ENCODE measurements at regions not wholly inside any gene's neighbourhood (a gene's known extent, or its start where the extent isn't known, plus 50 kb on each side); places are given as distances from the start of the nearest gene placed in this dataset.

DNA sequence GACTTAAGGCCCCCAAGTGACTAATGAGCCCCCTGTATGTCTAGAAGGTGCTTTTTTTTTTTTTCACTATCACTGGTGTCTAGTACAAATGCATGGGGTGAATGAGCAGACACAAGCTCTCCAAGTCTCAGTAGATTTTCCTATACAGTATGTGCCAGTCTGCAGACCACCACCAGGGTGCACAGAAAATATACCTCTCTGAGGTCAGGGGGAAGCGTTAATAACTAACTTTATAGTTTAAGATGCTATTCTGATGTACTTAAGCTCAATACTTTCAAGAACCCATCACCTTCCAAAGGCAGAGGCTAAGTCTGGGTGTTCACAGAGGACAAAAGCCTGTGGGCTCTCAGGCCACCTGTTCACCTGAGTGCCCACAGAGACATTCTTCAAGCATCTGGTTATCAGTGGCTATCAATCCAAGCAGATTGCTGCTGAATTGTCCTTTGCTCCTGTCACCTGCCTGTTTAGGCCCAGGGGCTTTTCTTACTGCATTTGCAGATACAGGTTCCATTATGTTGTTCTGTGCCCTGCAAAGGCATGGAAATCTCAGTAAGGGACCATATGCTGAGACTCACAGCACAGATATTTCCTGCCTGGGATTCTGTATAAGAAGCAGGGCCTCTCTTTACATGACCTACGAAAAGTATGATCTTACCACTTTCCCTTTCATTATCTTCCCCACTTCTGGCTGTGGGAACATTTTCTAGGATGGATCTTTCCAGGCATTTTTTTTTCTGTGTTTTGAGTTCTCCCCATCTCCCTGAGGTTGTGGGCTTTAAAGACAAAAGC, 534.6 kb downstream of the TNS1 start:
- H3K9ac ChIP-seq, result no peak overlapping the region
- no peak for TF ChIP-seq Cebpa-rat (IDR thresholded peaks at IDR 0.05)
- H3K27me3 ChIP-seq, result no peaks in the 10 kb centered on the region
- no peak overlapping the region for H3K27ac ChIP-seq
- no peaks in the 10 kb centered on the region for H3K36me3 ChIP-seq
- no peak overlapping the region for H3K4me3 ChIP-seq
- no peaks in the 10 kb centered on the region for H4K20me1 ChIP-seq
- no peak overlapping the region for H3K4me2 ChIP-seq
- H3K4me1 ChIP-seq, result peaks cover 4% of the 10 kb centered on the region; the same call in 1 of the 2 replicates
- no peaks in the 10 kb centered on the region for H3K9me3 ChIP-seq

DNA sequence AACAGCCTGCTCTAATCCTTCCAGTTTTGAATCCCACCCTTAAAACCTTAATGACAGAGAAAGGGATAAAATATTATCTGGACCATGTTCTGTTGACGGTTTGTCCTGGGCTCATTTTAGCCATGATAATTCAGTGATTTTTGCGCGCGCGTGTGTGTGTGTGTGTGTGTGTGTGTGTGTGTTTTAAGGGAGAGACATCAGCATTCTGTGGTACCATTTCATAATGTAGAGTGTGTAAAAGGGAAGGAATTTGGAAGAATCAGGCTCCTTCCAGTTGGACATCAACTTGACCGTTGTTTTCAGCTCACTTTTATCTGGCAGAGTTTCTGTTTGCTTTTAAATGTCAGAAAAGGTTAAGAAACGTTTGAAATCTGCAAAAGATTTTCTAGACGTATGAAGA, 535.5 kb downstream of the TNS1 start:
- no peaks in the 10 kb centered on the region for H3K9me3 ChIP-seq
- H3K27ac ChIP-seq, result no peak overlapping the region
- H3K27me3 ChIP-seq, result no peaks in the 10 kb centered on the region
- H3K4me3 ChIP-seq, result no peak overlapping the region
- H3K4me1 ChIP-seq, result peaks cover 4% of the 10 kb centered on the region; the same call in 1 of the 2 replicates
- TF ChIP-seq Cebpa-rat (IDR thresholded peaks at IDR 0.05), result no peak
- H3K36me3 ChIP-seq, result no peaks in the 10 kb centered on the region
- H3K9ac ChIP-seq, result no peak overlapping the region
- H4K20me1 ChIP-seq, result no peaks in the 10 kb centered on the region
- no peak overlapping the region for H3K4me2 ChIP-seq

GRCh38 chr2:217466805-217467204, 536.0 kb downstream of the TNS1 start:
- TF ChIP-seq Cebpa-rat (IDR thresholded peaks at IDR 0.05), result no peak
- no peak overlapping the region for H3K4me2 ChIP-seq
- H3K27me3 ChIP-seq, result no peaks in the 10 kb centered on the region
- no peaks in the 10 kb centered on the region for H3K9me3 ChIP-seq
- no peak overlapping the region for H3K27ac ChIP-seq
- H3K36me3 ChIP-seq, result no peaks in the 10 kb centered on the region
- H3K4me1 ChIP-seq, result peaks cover 4% of the 10 kb centered on the region; the same call in 1 of the 2 replicates
- H3K4me3 ChIP-seq, result no peak overlapping the region
- H3K9ac ChIP-seq, result no peak overlapping the region
- H4K20me1 ChIP-seq, result no peaks in the 10 kb centered on the region

- Histone ChIP-seq H3K4me2 (no peak overlapping the region), H3K27me3 (no peaks in the 10 kb centered on the region), H3K4me3 (no peak overlapping the region), H4K20me1 (no peaks in the 10 kb centered on the region), H3K36me3 (no peaks in the 10 kb centered on the region), H3K27ac (no peak overlapping the region), H3K9me3 (no peaks in the 10 kb centered on the region), H3K4me1 (peaks cover 4% of the 10 kb centered on the region; the same call in 1 of the 2 replicates), H3K9ac (no peak overlapping the region)
- no peak for TF ChIP-seq Cebpa-rat (IDR thresholded peaks at IDR 0.05)
Observed at GRCh38 chr2:217466104-217466503, 536.7 kb downstream of the TNS1 start.

DNA sequence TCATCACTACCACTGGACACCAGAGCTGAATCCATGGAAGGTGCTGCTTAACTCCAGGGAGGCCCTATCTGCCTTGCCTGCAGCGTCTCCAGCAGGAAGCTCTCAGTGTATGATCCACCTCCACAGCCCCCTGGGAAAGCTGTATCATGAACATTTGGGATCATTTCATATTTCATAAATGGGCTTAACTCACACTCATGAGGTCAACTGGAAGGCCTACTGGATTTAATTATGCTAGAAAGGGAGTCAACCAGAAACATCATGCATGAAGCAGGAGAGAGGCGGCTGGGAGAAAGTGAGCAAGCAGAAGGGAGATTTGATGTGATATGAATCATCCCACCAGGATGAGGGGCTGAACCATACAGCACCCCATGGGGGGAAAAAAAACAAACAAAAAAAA, 537.7 kb downstream of the TNS1 start:
- Histone ChIP-seq H3K9ac (no peak overlapping the region), H3K4me3 (no peak overlapping the region), H3K4me1 (peaks cover 4% of the 10 kb centered on the region; the same call in 1 of the 2 replicates), H4K20me1 (no peaks in the 10 kb centered on the region), H3K9me3 (no peaks in the 10 kb centered on the region), H3K36me3 (no peaks in the 10 kb centered on the region), H3K4me2 (no peak overlapping the region), H3K27me3 (no peaks in the 10 kb centered on the region), H3K27ac (no peak overlapping the region)
- no peak for TF ChIP-seq Cebpa-rat (IDR thresholded peaks at IDR 0.05)

DNA sequence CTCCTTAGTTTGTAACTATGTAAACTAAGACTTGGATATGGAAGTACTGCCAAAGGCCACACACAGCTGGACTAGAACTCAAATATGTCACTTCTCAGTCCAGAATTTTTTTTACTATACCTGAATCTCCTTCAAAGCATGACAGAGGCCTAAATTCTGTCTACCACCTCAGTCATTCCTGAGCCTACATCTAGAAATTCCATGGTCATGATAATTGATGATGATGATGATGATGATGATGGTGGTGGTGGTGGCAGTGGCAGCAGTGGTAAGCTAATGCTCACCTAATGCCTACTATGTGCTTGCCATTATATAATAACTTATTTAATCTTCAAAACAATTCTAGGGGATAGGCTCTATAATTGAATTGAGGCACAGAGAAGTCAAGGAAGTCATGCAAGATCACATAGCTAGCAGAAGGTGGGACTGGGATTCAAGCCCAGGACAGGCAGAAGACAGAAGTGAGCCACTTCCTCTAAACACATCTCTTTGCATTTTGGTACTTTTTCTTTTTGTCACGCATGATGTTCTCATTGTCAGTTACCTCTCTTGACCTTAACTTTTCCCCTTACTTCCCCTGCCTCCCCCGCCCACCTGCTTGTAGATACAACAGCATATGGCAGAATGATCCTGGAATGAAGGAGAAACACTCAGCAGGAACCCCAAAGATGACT, 539.3 kb downstream of the TNS1 start:
- H3K9ac ChIP-seq, result no peak overlapping the region
- H3K4me1 ChIP-seq, result peaks cover 4% of the 10 kb centered on the region; the same call in 1 of the 2 replicates
- H3K9me3 ChIP-seq, result no peaks in the 10 kb centered on the region
- H4K20me1 ChIP-seq, result no peaks in the 10 kb centered on the region
- no peak overlapping the region for H3K4me3 ChIP-seq
- H3K27ac ChIP-seq, result no peak overlapping the region
- no peak overlapping the region for H3K4me2 ChIP-seq
- no peak for TF ChIP-seq Cebpa-rat (IDR thresholded peaks at IDR 0.05)
- no peaks in the 10 kb centered on the region for H3K27me3 ChIP-seq
- H3K36me3 ChIP-seq, result no peaks in the 10 kb centered on the region

GRCh38 chr2:217462121-217462520, 540.7 kb downstream of the TNS1 start:
- Histone ChIP-seq H3K27ac (no peak overlapping the region), H3K36me3 (no peaks in the 10 kb centered on the region), H3K4me1 (peaks cover 4% of the 10 kb centered on the region; the same call in 1 of the 2 replicates), H3K9me3 (no peaks in the 10 kb centered on the region), H3K4me3 (no peak overlapping the region), H3K27me3 (no peaks in the 10 kb centered on the region), H3K4me2 (no peak overlapping the region), H3K9ac (no peak overlapping the region), H4K20me1 (no peaks in the 10 kb centered on the region)
- no peak for TF ChIP-seq Cebpa-rat (IDR thresholded peaks at IDR 0.05)

DNA sequence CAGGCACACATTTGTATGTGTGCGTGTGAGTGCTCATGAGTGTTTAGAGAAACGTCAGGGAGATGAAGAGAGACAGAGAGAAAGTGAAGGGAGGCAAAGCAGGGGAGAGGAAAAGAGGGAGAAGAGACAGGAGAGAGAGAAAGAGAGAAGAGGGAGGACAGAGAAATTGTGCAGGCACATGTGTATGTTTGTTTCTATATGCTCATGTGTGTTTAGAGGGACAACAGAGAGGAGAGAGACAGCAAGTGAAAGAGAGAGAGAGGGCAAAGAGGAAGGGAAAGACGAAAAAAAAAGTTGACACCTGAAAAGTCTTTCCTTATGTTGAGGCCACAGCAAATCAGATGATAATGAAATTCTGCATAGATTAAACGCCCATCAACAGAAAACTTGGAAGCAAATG, 541.1 kb downstream of the TNS1 start:
- no peaks in the 10 kb centered on the region for H3K27me3 ChIP-seq
- no peaks in the 10 kb centered on the region for H3K9me3 ChIP-seq
- no peak overlapping the region for H3K27ac ChIP-seq
- no peak for TF ChIP-seq Cebpa-rat (IDR thresholded peaks at IDR 0.05)
- no peaks in the 10 kb centered on the region for H4K20me1 ChIP-seq
- no peak overlapping the region for H3K9ac ChIP-seq
- H3K36me3 ChIP-seq, result no peaks in the 10 kb centered on the region
- no peak overlapping the region for H3K4me3 ChIP-seq
- H3K4me1 ChIP-seq, result peaks cover 2% of the 10 kb centered on the region; the same call in 1 of the 2 replicates
- no peak overlapping the region for H3K4me2 ChIP-seq

DNA sequence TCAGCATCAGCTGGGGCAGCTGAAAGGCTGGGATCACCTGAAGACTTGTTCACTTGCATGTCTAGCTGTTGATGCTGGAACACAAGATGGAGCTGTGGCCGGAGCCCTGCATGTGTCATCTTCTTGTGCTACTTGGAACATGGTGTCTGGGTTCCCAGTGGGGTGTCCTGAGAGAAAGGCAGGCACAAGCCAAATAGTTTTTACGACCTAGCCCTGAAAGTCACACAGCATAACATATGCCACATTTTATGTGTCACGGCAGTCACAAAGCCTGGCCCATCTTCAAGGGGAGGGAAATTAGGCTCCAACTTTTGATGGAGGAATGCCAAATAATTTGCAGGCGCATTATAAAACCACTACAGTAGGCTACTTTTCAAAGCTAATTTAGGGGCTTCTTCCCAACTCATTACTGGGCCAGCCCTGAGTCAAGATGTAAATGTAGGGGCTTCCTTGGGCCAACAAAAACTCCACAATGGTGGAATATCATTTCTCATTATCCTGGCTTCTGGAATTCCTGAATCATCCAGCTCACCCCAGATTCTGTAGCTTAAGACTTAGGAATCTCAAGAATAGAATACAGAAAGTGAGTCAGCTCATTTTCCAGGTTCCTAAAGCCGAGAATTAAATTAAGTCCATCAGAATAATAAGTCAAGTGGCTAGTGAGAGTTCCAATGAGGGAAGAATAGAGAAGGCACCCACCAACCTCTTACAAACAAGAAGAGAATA, 543.0 kb downstream of the TNS1 start:
- Histone ChIP-seq H3K27me3 (no peaks in the 10 kb centered on the region), H3K9ac (no peak overlapping the region), H3K27ac (no peak overlapping the region), H3K4me2 (no peak overlapping the region), H3K4me3 (no peak overlapping the region), H3K36me3 (no peaks in the 10 kb centered on the region), H4K20me1 (no peaks in the 10 kb centered on the region), H3K9me3 (no peaks in the 10 kb centered on the region), H3K4me1 (no peaks in the 10 kb centered on the region)
- TF ChIP-seq Cebpa-rat (IDR thresholded peaks at IDR 0.05), result no peak

- TF ChIP-seq Cebpa-rat (IDR thresholded peaks at IDR 0.05), result no peak
Observed at GRCh38 chr2:217459016-217459415, 543.8 kb downstream of the TNS1 start.

More at GRCh38 chr2:217459016-217459415, 543.8 kb downstream of the TNS1 start:
- Histone ChIP-seq H4K20me1 (no peaks in the 10 kb centered on the region), H3K4me3 (no peak overlapping the region), H3K9me3 (no peaks in the 10 kb centered on the region), H3K4me1 (no peaks in the 10 kb centered on the region), H3K27ac (no peak overlapping the region), H3K4me2 (no peak overlapping the region), H3K9ac (no peak overlapping the region), H3K36me3 (no peaks in the 10 kb centered on the region), H3K27me3 (no peaks in the 10 kb centered on the region)
